WTC11 (cell line): ENCODE measurements at regions not wholly inside any gene's neighbourhood (a gene's known extent, or its start where the extent isn't known, plus 50 kb on each side); places are given as distances from the start of the nearest gene placed in this dataset.

Experiments used
- CBFB ChIP-seq: sonication (generic); formaldehyde crosslinking; IDR thresholded peaks from 2 replicates; pipeline ENCODE4 v1.8.1; 2022; ENCODE audit warnings: mild to moderate bottlenecking, low read depth, missing genetic modification reagents
- CREB1 ChIP-seq: sonication (generic); formaldehyde crosslinking; IDR thresholded peaks from 2 replicates; pipeline ENCODE4 v1.8.0; 2023; ENCODE audit warnings: mild to moderate bottlenecking, missing genetic modification reagents
- CTCF ChIP-seq: fragments of 200-600 bp; IDR thresholded peaks from 2 replicates; pipeline ENCODE4 v1.8.0; 2022; ENCODE audit warnings: antibody characterized with exemption
- E2F1 ChIP-seq: sonication (generic); formaldehyde crosslinking; IDR thresholded peaks from 2 replicates; pipeline ENCODE4 v1.8.0; 2022; ENCODE audit warnings: mild to moderate bottlenecking, missing genetic modification reagents
- E2F5 ChIP-seq: sonication (generic); formaldehyde crosslinking; IDR thresholded peaks from 2 replicates; pipeline ENCODE4 v1.8.1; 2022; ENCODE audit warnings: mild to moderate bottlenecking, moderate library complexity, missing genetic modification reagents
- JUN ChIP-seq: sonication (generic); formaldehyde crosslinking; IDR thresholded peaks from 2 replicates; pipeline ENCODE4 v1.8.0; 2023; ENCODE audit warnings: mild to moderate bottlenecking, missing genetic modification reagents
- NFYB ChIP-seq: sonication (generic); formaldehyde crosslinking; conservative IDR thresholded peaks from 2 replicates; pipeline ENCODE4 v1.8.0; 2022; ENCODE audit warnings: low read depth, missing genetic modification reagents
- SP1 ChIP-seq: sonication (generic); formaldehyde crosslinking; conservative IDR thresholded peaks from 2 replicates; pipeline ENCODE4 v1.8.1; 2022; ENCODE audit warnings: missing genetic modification reagents
- TEAD1 ChIP-seq: sonication (generic); formaldehyde crosslinking; IDR thresholded peaks from 2 replicates; pipeline ENCODE4 v1.8.0; 2022; ENCODE audit warnings: mild to moderate bottlenecking, missing genetic modification reagents
- TP53 ChIP-seq: sonication (generic); formaldehyde crosslinking; IDR thresholded peaks from 2 replicates; pipeline ENCODE4 v1.8.1; 2023; ENCODE audit warnings: mild to moderate bottlenecking, missing genetic modification reagents
- USF1 ChIP-seq: sonication (generic); formaldehyde crosslinking; IDR thresholded peaks from 2 replicates; pipeline ENCODE4 v1.8.0; 2022; ENCODE audit warnings: mild to moderate bottlenecking, missing genetic modification reagents
- ZNF138 ChIP-seq: sonication (generic); formaldehyde crosslinking; conservative IDR thresholded peaks from 2 replicates; pipeline ENCODE4 v1.8.1; 2022; ENCODE audit warnings: mild to moderate bottlenecking, moderate library complexity, missing genetic modification reagents

GRCh38 chr7:156566812-156567549, 73.6 kb upstream of the RNF32 start:
- no peak for TF ChIP-seq CTCF
- no peak for TF ChIP-seq NFYB (CRISPR knock-in tag)
- no peak for TF ChIP-seq SP1 (CRISPR knock-in tag)
- TF ChIP-seq USF1 (CRISPR knock-in tag): no peak
- TF ChIP-seq TEAD1 (CRISPR knock-in tag): no peak
- no peak for TF ChIP-seq CBFB
- TF ChIP-seq JUN (CRISPR knock-in tag): no peak
- no peak for TF ChIP-seq E2F5 (CRISPR knock-in tag)
- TF ChIP-seq ZNF138 (CRISPR knock-in tag): no peak
- TF ChIP-seq TP53 (CRISPR knock-in tag): no peak
- TF ChIP-seq E2F1 (CRISPR knock-in tag): no peak
- no peak for TF ChIP-seq CREB1 (CRISPR knock-in tag)
